ENCODE measurements at regions not wholly inside any gene's neighbourhood (a gene's known extent, or its start where the extent isn't known, plus 50 kb on each side); places are given as distances from the start of the nearest gene placed in this dataset.
"Not testable (repeated sequence)": the region's sequence is repeated elsewhere in the genome, so short reads cannot be mapped to it uniquely, and the experiment has no call there.

- TF ChIP-seq POLR2AphosphoS5 (IDR thresholded peaks at IDR 0.05) (no peak), POLR2A (IDR thresholded peaks at IDR 0.05) (no peak)
- TF ChIP-seq, protein P1, sequence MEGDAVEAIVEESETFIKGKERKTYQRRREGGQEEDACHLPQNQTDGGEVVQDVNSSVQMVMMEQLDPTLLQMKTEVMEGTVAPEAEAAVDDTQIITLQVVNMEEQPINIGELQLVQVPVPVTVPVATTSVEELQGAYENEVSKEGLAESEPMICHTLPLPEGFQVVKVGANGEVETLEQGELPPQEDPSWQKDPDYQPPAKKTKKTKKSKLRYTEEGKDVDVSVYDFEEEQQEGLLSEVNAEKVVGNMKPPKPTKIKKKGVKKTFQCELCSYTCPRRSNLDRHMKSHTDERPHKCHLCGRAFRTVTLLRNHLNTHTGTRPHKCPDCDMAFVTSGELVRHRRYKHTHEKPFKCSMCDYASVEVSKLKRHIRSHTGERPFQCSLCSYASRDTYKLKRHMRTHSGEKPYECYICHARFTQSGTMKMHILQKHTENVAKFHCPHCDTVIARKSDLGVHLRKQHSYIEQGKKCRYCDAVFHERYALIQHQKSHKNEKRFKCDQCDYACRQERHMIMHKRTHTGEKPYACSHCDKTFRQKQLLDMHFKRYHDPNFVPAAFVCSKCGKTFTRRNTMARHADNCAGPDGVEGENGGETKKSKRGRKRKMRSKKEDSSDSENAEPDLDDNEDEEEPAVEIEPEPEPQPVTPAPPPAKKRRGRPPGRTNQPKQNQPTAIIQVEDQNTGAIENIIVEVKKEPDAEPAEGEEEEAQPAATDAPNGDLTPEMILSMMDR (IDR thresholded peaks at IDR 0.05), result no peak
- no peak for DNase-seq (ENCODE audit: low spot score in 2 of 2)
- Histone ChIP-seq H3K36me3 (no peaks in the 10 kb centered on the region), H3K4me3 (no peak overlapping the region), H3K9me3 (no peaks in the 10 kb centered on the region), H3K27ac (no peak overlapping the region), H3K4me1 (no peaks in the 10 kb centered on the region), H3K27me3 (no peaks in the 10 kb centered on the region)
- intact Hi-C loops (cut with DNase I; ENCODE audit: low total_unique reads), result no loop called here
These were observed 196.2 kb downstream of the C9orf152 start for GRCh38 chr9:110011628-110012320.

- Histone ChIP-seq H3K27ac (no peak overlapping the region), H3K9me3 (no peaks in the 10 kb centered on the region), H3K4me3 (no peak overlapping the region), H3K27me3 (no peaks in the 10 kb centered on the region), H3K36me3 (no peaks in the 10 kb centered on the region), H3K4me1 (no peaks in the 10 kb centered on the region)
- intact Hi-C loops (cut with DNase I; ENCODE audit: low total_unique reads), result no loop called here
- DNase-seq (ENCODE audit: low spot score in 2 of 2), result no peak
- TF ChIP-seq POLR2AphosphoS5 (IDR thresholded peaks at IDR 0.05), result no peak
- no peak for TF ChIP-seq POLR2A (IDR thresholded peaks at IDR 0.05)
- TF ChIP-seq, protein P1 (IDR thresholded peaks at IDR 0.05), result no peak
These were observed 194.9 kb downstream of the C9orf152 start for GRCh38 chr9:110013064-110013463.

DNA sequence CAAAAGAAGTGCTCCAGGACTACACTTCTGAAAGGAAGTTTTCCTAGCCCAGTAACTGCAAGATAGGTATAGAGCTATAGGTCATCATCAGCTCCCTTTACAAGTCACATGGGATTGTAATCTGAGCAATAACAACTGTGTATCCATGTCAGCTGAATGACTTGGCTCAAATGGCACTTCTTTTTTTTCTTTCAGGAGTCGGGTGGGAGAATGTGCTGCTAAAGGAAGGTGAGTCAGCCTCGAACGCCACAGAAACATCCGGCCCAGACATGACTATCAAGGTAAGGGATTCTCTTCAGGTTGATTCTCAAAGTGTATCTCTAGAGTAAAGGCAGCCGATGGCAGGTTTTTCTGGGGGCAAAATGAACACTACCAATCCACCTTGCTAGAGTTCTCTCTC lies 192.2 kb downstream of the C9orf152 start:
- Histone ChIP-seq H3K9me3 (no peaks in the 10 kb centered on the region), H3K4me3 (no peak overlapping the region), H3K27ac (peak overlapping the region in 1 of 2 donors; percentile 66), H3K36me3 (no peaks in the 10 kb centered on the region), H3K4me1 (no peaks in the 10 kb centered on the region), H3K27me3 (no peaks in the 10 kb centered on the region)
- no peak for TF ChIP-seq POLR2AphosphoS5 (IDR thresholded peaks at IDR 0.05)
- TF ChIP-seq, protein P1 (IDR thresholded peaks at IDR 0.05), result no peak
- no peak for TF ChIP-seq POLR2A (IDR thresholded peaks at IDR 0.05)
- intact Hi-C loops (cut with DNase I; ENCODE audit: low total_unique reads), result no loop called here
- no peak for DNase-seq (ENCODE audit: low spot score in 2 of 2)

DNA sequence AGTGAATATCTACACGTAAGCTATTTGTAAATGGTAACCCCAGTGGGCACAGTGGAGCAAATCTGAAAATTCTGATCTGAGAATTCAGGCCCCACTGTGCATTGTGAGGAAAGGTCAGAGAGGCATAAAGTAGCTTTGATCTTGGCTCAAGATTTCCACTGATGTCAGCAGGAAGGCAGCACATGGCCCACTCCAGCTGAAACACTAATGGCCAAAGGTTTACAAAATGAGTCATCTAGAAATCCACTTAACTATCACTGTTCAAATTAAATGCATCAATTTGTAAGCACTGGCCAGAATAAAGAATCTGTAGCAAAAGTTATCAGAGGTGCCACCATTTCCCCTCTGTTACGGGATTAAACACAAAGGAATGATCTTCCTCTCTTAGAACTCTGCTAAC lies 191.6 kb downstream of the C9orf152 start:
- Histone ChIP-seq H3K27me3 (no peaks in the 10 kb centered on the region), H3K36me3 (no peaks in the 10 kb centered on the region), H3K4me1 (no peaks in the 10 kb centered on the region), H3K4me3 (no peak overlapping the region), H3K27ac (peak overlapping the region in 1 of 2 donors; percentile 66), H3K9me3 (no peaks in the 10 kb centered on the region)
- intact Hi-C loops (cut with DNase I; ENCODE audit: low total_unique reads), result no loop called here
- no peak for TF ChIP-seq POLR2AphosphoS5 (IDR thresholded peaks at IDR 0.05)
- TF ChIP-seq, protein P1 (IDR thresholded peaks at IDR 0.05), result no peak
- no peak for TF ChIP-seq POLR2A (IDR thresholded peaks at IDR 0.05)
- no peak for DNase-seq (ENCODE audit: low spot score in 2 of 2)

GRCh38 chr9:110020216-110020615 lies 187.7 kb downstream of the C9orf152 start:
- H3K4me1 ChIP-seq; intact Hi-C loops (cut with DNase I; ENCODE audit: low total_unique reads); H3K9me3 ChIP-seq; H3K27ac ChIP-seq; H3K4me3 ChIP-seq; H3K36me3 ChIP-seq; H3K27me3 ChIP-seq; DNase-seq (ENCODE audit: low spot score in 2 of 2): not testable (repeated sequence)
